Progenitor cell of endocrine pancreas (in vitro differentiated cells): ENCODE measurements at regions not wholly inside any gene's neighbourhood (a gene's known extent, or its start where the extent isn't known, plus 50 kb on each side); places are given as distances from the start of the nearest gene placed in this dataset.

ENCODE experiments used
- DNase-seq: peaks from one replicate; pipeline ENCODE4 v3.0.0; 2021; ENCODE audit warnings: low spot score; ENCODE audit not compliant: unreplicated experiment
- H3K27ac Mint-ChIP-seq: 2 replicates; pipeline ENCODE4 v1.8.0; 2021; ENCODE audit warnings: mild to moderate bottlenecking, moderate library complexity, mixed read lengths
- H3K27me3 Mint-ChIP-seq: 2 replicates; pipeline ENCODE4 v1.8.0; 2021; ENCODE audit warnings: mixed read lengths
- H3K36me3 Mint-ChIP-seq: 2 replicates; pipeline ENCODE4 v1.8.0; 2022; ENCODE audit warnings: mixed read lengths; ENCODE audit not compliant: insufficient read depth
- H3K4me1 Mint-ChIP-seq: 2 replicates; pipeline ENCODE4 v1.8.0; 2021; ENCODE audit warnings: low read depth, mixed read lengths
- H3K4me3 Mint-ChIP-seq: 2 replicates; pipeline ENCODE4 v1.8.0; 2021; ENCODE audit warnings: low read depth, mild to moderate bottlenecking, moderate library complexity, mixed read lengths
- H3K9me3 Mint-ChIP-seq: 2 replicates; pipeline ENCODE4 v1.8.0; 2021; ENCODE audit warnings: low read depth, mixed read lengths
- CTCF ChIP-seq: fragments of 200-600 bp; sonication (generic); IDR thresholded peaks from one replicate; pipeline ENCODE4 v1.5.0; 2021; ENCODE audit warnings: antibody characterized with exemption, mild to moderate bottlenecking; ENCODE audit not compliant: unreplicated experiment

GRCh38 chr2:105654474-105655004 lies 90.2 kb upstream of the NCK2 start:
- H3K4me3 Mint-ChIP-seq = no peak overlapping the region
- no peak for DNase-seq
- H3K27ac Mint-ChIP-seq = no peak overlapping the region
- H3K4me1 Mint-ChIP-seq = peaks cover 2% of the 10 kb centered on the region
- no peak for TF ChIP-seq CTCF
- peaks cover 4% of the 10 kb centered on the region for H3K27me3 Mint-ChIP-seq
- no peaks in the 10 kb centered on the region for H3K9me3 Mint-ChIP-seq
- no peaks in the 10 kb centered on the region for H3K36me3 Mint-ChIP-seq

GRCh38 chr2:105653302-105653701 lies 91.4 kb upstream of the NCK2 start:
- Mint-ChIP-seq H3K36me3 (no peaks in the 10 kb centered on the region), H3K27me3 (peaks cover 11% of the 10 kb centered on the region), H3K4me3 (no peak overlapping the region), H3K4me1 (peaks cover 2% of the 10 kb centered on the region), H3K27ac (no peak overlapping the region), H3K9me3 (peaks cover 4% of the 10 kb centered on the region)
- no peak for TF ChIP-seq CTCF
- DNase-seq = no peak

- H3K27ac Mint-ChIP-seq = no peak overlapping the region
- TF ChIP-seq CTCF = no peak
- no peak for DNase-seq
- peaks cover 16% of the 10 kb centered on the region for H3K27me3 Mint-ChIP-seq
- H3K4me3 Mint-ChIP-seq = no peak overlapping the region
- peaks cover 4% of the 10 kb centered on the region for H3K9me3 Mint-ChIP-seq
- no peaks in the 10 kb centered on the region for H3K36me3 Mint-ChIP-seq
- peaks cover 4% of the 10 kb centered on the region for H3K4me1 Mint-ChIP-seq
Measured at GRCh38 chr2:105652014-105652796, 92.5 kb upstream of the NCK2 start.

GRCh38 chr2:105649534-105649933 lies 95.2 kb upstream of the NCK2 start:
- Mint-ChIP-seq H3K4me3 (no peak overlapping the region), H3K27ac (no peak overlapping the region), H3K36me3 (no peaks in the 10 kb centered on the region), H3K27me3 (peaks cover 27% of the 10 kb centered on the region), H3K4me1 (peaks cover 21% of the 10 kb centered on the region), H3K9me3 (peaks cover 4% of the 10 kb centered on the region)
- no peak for TF ChIP-seq CTCF
- DNase-seq = no peak

- no peak for DNase-seq
- peaks cover 32% of the 10 kb centered on the region for H3K27me3 Mint-ChIP-seq
- H3K36me3 Mint-ChIP-seq = no peaks in the 10 kb centered on the region
- H3K9me3 Mint-ChIP-seq = peaks cover 4% of the 10 kb centered on the region
- TF ChIP-seq CTCF = no peak
- H3K27ac Mint-ChIP-seq = peak overlapping the region; percentile 39
- H3K4me3 Mint-ChIP-seq = no peak overlapping the region
- H3K4me1 Mint-ChIP-seq = peaks cover 35% of the 10 kb centered on the region
Measured at GRCh38 chr2:105647731-105648130, 97.0 kb upstream of the NCK2 start.
